B cell (primary cell): ENCODE measurements at regions not wholly inside any gene's neighbourhood (a gene's known extent, or its start where the extent isn't known, plus 50 kb on each side); places are given as distances from the start of the nearest gene placed in this dataset.

Experiments
- ATAC-seq: fragments of 200-7000 bp; cut with Tn5 transposase; one replicate; pipeline ENCODE4 v1.10.0; 2021; ENCODE audit warnings: low read depth, mild to moderate bottlenecking, moderate number of reproducible peaks, moderate library complexity
- CTCF ChIA-PET: fragments of 350-600 bp; sonication (Branson Sonifier 250); formaldehyde crosslinking; loops from one replicate; lab custom pipeline; 2021; ENCODE audit warnings: antibody characterized with exemption, inconsistent platforms; lab: Charles Lee
- POLR2A ChIA-PET: fragments of 350-600 bp; sonication (Branson Sonifier 250); formaldehyde crosslinking; loops from one replicate; lab custom pipeline; 2021; ENCODE audit warnings: antibody characterized with exemption; lab: Charles Lee
- DNase-seq: peaks from one replicate; pipeline ENCODE4 v3.0.0; 2013
- H2AFZ ChIP-seq: 2 replicates; pipeline ENCODE4 v1.6.1; 2012; ENCODE audit warnings: mild to moderate bottlenecking, low read depth, low read length; ENCODE audit not compliant: insufficient read depth, poor library complexity, severe bottlenecking
- H3K27ac ChIP-seq, 2 donors: 1 replicate in 1 of 2; 2 replicates in 1 of 2; pipeline ENCODE4 v1.5.1; 2012 to 2013; ENCODE audit warnings: low read length in 2 of 2, mild to moderate bottlenecking in 2 of 2, moderate library complexity in 1 of 2
- H3K27me3 ChIP-seq, 4 experiments: fragments of 200-600 bp in 1 of 4; sonication (generic) in 1 of 4; replicated peaks in 1 of 4; 1 replicate in 2 of 4; 2 replicates in 2 of 4; pipeline versions ENCODE4 v1.6.1 to v1.7.0; 2013 to 2016; ENCODE audit warnings: low read length in 3 of 4, mild to moderate bottlenecking in 2 of 4, mixed read lengths in 1 of 4, moderate library complexity in 1 of 4; ENCODE audit not compliant: insufficient read depth in 4 of 4, control insufficient read depth in 3 of 4; ENCODE audit errors: control extremely low read depth in 1 of 4
- H3K36me3 ChIP-seq, 2 experiments: replicated peaks in 1 of 2; 1 replicate in 1 of 2; 2 replicates in 1 of 2; pipeline versions ENCODE4 v1.6.1 to v1.7.1; 2013; ENCODE audit warnings: low read length in 1 of 2; ENCODE audit not compliant: insufficient read depth in 2 of 2, control insufficient read depth in 1 of 2; ENCODE audit errors: control extremely low read depth in 1 of 2, extremely low read depth in 1 of 2
- H3K4me1 ChIP-seq, 2 donors: fragments of 200-600 bp in 1 of 2; sonication (generic) in 1 of 2; 1 replicate in 1 of 2; 2 replicates in 1 of 2; pipeline versions ENCODE4 v1.5.1 to v1.6.1; 2013 to 2017; ENCODE audit warnings: low read length in 2 of 2; ENCODE audit not compliant: control insufficient read depth in 2 of 2, insufficient read depth in 2 of 2
- H3K4me2 ChIP-seq: replicated peaks from 2 replicates; pipeline ENCODE3; 2012; ENCODE audit warnings: mild to moderate bottlenecking, low read depth, low read length; ENCODE audit not compliant: poor library complexity, severe bottlenecking
- H3K4me3 ChIP-seq, 5 experiments: fragments of 200-600 bp in 1 of 5; sonication (generic) in 1 of 5; 1 replicate in 3 of 5; 2 replicates in 2 of 5; pipeline versions ENCODE4 v1.5.1 to v1.7.0; 2011 to 2016; ENCODE audit warnings: low read length in 4 of 5, mild to moderate bottlenecking in 4 of 5, low read depth in 2 of 5, control low read depth in 1 of 5, moderate library complexity in 1 of 5; ENCODE audit not compliant: insufficient read depth in 1 of 5; ENCODE audit errors: control extremely low read depth in 1 of 5, extremely low read depth in 1 of 5
- H3K79me2 ChIP-seq: fragments of 200-600 bp; sonication (generic); one replicate; pipeline ENCODE4 v1.6.0; 2016; ENCODE audit warnings: low read length; ENCODE audit not compliant: control insufficient read depth, insufficient read depth
- H3K9ac ChIP-seq: fragments of 200-600 bp; sonication (generic); 2 replicates; pipeline ENCODE4 v1.6.1; 2017; ENCODE audit warnings: mild to moderate bottlenecking, low read length, moderate library complexity
- H3K9me3 ChIP-seq, 3 donors: one replicate each; pipeline versions ENCODE4 v1.6.1 to v1.7.1; 2013; ENCODE audit warnings: low read length in 2 of 3; ENCODE audit not compliant: control insufficient read depth in 2 of 3, insufficient read depth in 1 of 3; ENCODE audit errors: control extremely low read depth in 1 of 3
- H4K20me1 ChIP-seq: 2 replicates; pipeline ENCODE4 v1.6.0; 2012; ENCODE audit warnings: mild to moderate bottlenecking, low read length; ENCODE audit not compliant: insufficient read depth, control insufficient read depth, poor library complexity, severe bottlenecking
- H3K27ac Mint-ChIP-seq: one replicate; pipeline ENCODE4 v1.8.0; 2021; ENCODE audit warnings: mixed read lengths
- H3K27me3 Mint-ChIP-seq: one replicate; pipeline ENCODE4 v1.8.0; 2021; ENCODE audit warnings: mixed read lengths
- H3K4me1 Mint-ChIP-seq: one replicate; pipeline ENCODE4 v1.8.0; 2021; ENCODE audit warnings: mixed read lengths
- H3K4me3 Mint-ChIP-seq: one replicate; pipeline ENCODE4 v1.8.0; 2021; ENCODE audit warnings: mixed read lengths
- H3K9me3 Mint-ChIP-seq: one replicate; pipeline ENCODE4 v1.8.0; 2022; ENCODE audit warnings: mixed read lengths; ENCODE audit not compliant: insufficient read depth
- EZH2 ChIP-seq: IDR thresholded peaks from 2 replicates; pipeline ENCODE4 v1.6.1; 2012; ENCODE audit warnings: borderline replicate concordance, low read depth, mild to moderate bottlenecking, moderate library complexity, low read length; ENCODE audit not compliant: insufficient read depth, poor library complexity, severe bottlenecking
- WGBS: methylation state at CpG from one replicate; pipeline ENCODE4 v1.1.5; 2013; ENCODE audit warnings: missing lambda C conversion rate; ENCODE audit not compliant: insufficient coverage; 5-methylcytosine and 5-hydroxymethylcytosine counted together
- intact Hi-C: fragments of 100-400 bp; cut with micrococcal nuclease; formaldehyde crosslinking; loops from one replicate; pipeline ENCODE4 v1.10.0; 2022
- TF ChIP-seq, protein P1 (sequence below): fragments of 200-600 bp; IDR thresholded peaks from one replicate; pipeline ENCODE4 v1.8.0; 2022; ENCODE audit warnings: antibody characterized with exemption, mild to moderate bottlenecking

DNA sequence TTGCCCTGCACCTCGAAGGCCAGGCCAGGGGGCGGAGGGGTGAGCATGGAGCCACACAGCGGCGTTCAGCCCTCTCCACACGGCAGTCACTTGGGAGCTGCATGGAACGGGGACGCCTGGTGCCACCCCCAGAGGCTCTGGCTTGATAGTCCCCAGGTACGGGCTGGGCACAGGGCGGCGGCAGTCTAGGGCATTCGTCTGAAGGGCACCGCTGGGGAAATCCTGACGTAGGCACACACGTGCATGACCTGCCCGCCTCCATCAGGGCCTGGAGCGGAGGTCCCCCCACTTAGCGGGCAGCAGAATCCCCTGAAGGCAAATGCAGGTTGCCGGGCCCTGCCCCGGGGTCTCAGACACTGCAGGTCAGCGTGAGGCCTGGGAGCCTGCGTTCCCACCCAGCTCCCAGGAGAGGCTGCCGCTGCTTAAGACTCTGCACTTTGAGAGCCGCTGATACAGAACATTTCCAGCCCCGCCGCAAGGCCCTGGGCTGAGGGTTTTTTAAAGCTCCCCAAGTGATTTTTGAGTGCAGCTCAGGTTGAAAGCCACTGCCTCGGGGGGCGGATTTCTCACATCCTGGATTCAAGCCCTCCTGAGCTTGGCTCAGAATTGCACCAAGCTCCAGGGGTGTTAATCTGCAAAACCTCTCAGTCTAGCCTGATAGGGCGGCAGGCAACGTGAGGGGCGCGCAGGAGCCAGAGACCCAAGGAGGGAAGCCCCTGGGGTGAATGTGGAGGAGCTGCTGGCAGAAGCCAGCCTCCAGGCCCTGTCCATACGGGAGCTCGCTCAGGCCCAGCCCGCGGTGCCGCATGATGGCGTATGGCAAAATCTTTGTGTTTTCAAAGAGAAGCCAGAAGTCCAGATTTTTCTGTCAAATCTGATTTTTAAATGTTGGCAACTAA, 182.3 kb upstream of the GSE1 start:
- TF ChIP-seq, protein P1, sequence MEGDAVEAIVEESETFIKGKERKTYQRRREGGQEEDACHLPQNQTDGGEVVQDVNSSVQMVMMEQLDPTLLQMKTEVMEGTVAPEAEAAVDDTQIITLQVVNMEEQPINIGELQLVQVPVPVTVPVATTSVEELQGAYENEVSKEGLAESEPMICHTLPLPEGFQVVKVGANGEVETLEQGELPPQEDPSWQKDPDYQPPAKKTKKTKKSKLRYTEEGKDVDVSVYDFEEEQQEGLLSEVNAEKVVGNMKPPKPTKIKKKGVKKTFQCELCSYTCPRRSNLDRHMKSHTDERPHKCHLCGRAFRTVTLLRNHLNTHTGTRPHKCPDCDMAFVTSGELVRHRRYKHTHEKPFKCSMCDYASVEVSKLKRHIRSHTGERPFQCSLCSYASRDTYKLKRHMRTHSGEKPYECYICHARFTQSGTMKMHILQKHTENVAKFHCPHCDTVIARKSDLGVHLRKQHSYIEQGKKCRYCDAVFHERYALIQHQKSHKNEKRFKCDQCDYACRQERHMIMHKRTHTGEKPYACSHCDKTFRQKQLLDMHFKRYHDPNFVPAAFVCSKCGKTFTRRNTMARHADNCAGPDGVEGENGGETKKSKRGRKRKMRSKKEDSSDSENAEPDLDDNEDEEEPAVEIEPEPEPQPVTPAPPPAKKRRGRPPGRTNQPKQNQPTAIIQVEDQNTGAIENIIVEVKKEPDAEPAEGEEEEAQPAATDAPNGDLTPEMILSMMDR = no peak
- no peak for TF ChIP-seq EZH2
- Histone ChIP-seq H3K27ac (no peak overlapping the region), H3K4me1 (no peaks in the 10 kb centered on the region), H4K20me1 (no peaks in the 10 kb centered on the region), H3K9me3 (peaks cover 0 to 4% (median 0%) of the 10 kb centered on the region in 3 donors), H3K36me3 (no peaks in the 10 kb centered on the region), H3K9ac (no peak overlapping the region), H3K4me2 (no peak overlapping the region), H2AFZ (no peak overlapping the region), H3K79me2 (no peaks in the 10 kb centered on the region), H3K4me3 (no peak overlapping the region), H3K27me3 (peaks cover 0 to 5% (median 0%) of the 10 kb centered on the region in 4 experiments)
- ATAC-seq = no peak
- no peak for DNase-seq
- ChIA-PET POLR2A (no interaction called here), CTCF (interaction anchor here (1.6 kb wide), 1 partner anchor 16 kb away, joined by 4 read pairs; no protein-coding TSS in a partner anchor)
- Mint-ChIP-seq H3K27ac (no peak overlapping the region), H3K4me3 (no peak overlapping the region), H3K27me3 (peaks cover 21% of the 10 kb centered on the region), H3K4me1 (no peaks in the 10 kb centered on the region), H3K9me3 (no peaks in the 10 kb centered on the region)
- WGBS = 94% methylated on average over 36 of the region's 37 CpGs
- intact Hi-C loops = no loop called here
